ENCODE measurements at regions not wholly inside any gene's neighbourhood (a gene's known extent, or its start where the extent isn't known, plus 50 kb on each side); places are given as distances from the start of the nearest gene placed in this dataset.
"Not testable (repeated sequence)": the region's sequence is repeated elsewhere in the genome, so short reads cannot be mapped to it uniquely, and the experiment has no call there.

DNA sequence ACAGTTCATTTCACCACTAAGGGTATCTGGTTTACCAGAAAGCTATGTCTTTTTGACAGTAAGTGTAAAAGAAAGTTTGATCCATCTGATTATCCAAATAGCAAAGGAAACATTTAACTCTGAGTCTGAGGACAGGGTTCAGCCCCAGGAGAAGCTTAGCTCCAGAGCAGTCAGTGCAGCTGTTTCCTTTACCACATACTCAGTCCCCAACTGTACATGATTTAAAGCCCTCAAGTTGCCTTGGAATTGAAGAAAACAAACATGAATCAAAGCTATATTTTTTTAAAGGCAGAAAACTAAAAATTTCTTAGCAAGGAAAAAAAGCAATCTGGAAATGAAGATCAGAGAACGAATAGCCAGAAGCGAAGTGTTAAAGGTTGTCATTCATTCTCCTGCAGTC is 746.0 kb downstream of the METTL4 start:
- DNase-seq (ENCODE audit: low read depth): no peak
- H3K4me3 ChIP-seq (ENCODE audit: control insufficient read depth, low read depth, low read length): no peak overlapping the region
- TF ChIP-seq, protein P1, sequence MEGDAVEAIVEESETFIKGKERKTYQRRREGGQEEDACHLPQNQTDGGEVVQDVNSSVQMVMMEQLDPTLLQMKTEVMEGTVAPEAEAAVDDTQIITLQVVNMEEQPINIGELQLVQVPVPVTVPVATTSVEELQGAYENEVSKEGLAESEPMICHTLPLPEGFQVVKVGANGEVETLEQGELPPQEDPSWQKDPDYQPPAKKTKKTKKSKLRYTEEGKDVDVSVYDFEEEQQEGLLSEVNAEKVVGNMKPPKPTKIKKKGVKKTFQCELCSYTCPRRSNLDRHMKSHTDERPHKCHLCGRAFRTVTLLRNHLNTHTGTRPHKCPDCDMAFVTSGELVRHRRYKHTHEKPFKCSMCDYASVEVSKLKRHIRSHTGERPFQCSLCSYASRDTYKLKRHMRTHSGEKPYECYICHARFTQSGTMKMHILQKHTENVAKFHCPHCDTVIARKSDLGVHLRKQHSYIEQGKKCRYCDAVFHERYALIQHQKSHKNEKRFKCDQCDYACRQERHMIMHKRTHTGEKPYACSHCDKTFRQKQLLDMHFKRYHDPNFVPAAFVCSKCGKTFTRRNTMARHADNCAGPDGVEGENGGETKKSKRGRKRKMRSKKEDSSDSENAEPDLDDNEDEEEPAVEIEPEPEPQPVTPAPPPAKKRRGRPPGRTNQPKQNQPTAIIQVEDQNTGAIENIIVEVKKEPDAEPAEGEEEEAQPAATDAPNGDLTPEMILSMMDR (IDR thresholded peaks at IDR 0.05; ENCODE audit: control insufficient read depth, insufficient read depth, low read depth, low read length, missing control alignments): no peak

DNA sequence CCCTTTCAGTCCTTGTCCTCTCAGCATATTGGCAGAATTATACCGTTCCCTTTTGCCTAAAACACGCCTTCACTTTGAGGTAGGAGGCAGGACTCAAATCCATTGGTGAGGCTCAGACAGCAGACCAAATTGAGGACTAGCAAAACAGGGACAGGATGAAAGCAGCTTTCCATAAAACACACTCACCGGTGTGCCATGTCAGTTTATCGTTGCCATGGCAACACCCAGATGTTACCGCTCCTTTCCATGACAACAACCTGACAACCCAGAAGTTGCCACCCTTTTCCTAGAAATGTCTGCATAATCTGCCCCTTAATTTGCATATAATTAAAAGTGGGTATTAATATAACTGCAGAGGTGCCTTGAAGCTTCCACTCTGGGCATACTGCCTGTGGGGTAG is 730.4 kb downstream of the METTL4 start:
- no peak for DNase-seq (ENCODE audit: low read depth)
- H3K4me3 ChIP-seq (ENCODE audit: control insufficient read depth, low read depth, low read length): no peak overlapping the region
- TF ChIP-seq, protein P1 (IDR thresholded peaks at IDR 0.05; ENCODE audit: control insufficient read depth, insufficient read depth, low read depth, low read length, missing control alignments): no peak

DNA sequence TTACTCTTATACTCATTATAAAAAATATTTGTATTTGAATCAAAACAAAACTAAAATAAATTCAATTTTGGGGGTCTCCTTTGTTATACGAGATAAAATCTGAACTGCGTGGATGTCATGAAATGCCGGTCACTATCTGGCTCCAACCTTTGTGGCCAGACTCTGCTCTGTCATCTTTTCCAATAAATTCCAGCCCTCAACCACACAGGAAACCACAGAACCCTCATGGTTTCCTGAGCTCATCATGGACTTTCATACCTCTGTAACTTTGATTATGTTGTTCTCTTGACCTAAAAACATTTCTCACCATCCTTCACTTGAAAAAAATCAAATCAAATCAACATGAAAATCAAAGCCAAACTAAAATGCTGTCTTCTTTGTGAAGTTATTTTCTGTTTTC is 724.7 kb downstream of the METTL4 start:
- H3K4me3 ChIP-seq (ENCODE audit: control insufficient read depth, low read depth, low read length): no peak overlapping the region
- no peak for DNase-seq (ENCODE audit: low read depth)
- TF ChIP-seq, protein P1 (IDR thresholded peaks at IDR 0.05; ENCODE audit: control insufficient read depth, insufficient read depth, low read depth, low read length, missing control alignments): no peak

DNA sequence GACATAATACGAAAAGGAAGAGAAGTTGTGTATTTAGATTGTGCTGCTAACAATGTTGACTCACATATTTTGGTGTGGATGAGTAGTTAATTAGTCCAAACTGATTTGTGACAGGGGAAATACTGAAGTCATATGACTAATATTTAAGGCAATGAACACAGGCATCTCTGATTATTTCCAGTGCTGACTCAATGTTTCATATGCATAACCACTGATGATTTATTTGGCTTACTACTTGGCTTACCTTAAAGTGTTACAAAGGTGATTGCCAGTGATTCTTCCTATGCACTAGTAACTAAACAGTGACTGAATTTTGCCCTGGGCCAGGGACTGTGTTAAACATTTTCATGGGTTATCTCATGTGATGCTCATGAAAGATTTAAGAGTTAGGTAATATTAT is 722.6 kb downstream of the METTL4 start:
- no peak for DNase-seq (ENCODE audit: low read depth)
- TF ChIP-seq, protein P1 (IDR thresholded peaks at IDR 0.05; ENCODE audit: control insufficient read depth, insufficient read depth, low read depth, low read length, missing control alignments): no peak
- no peak overlapping the region for H3K4me3 ChIP-seq (ENCODE audit: control insufficient read depth, low read depth, low read length)

DNA sequence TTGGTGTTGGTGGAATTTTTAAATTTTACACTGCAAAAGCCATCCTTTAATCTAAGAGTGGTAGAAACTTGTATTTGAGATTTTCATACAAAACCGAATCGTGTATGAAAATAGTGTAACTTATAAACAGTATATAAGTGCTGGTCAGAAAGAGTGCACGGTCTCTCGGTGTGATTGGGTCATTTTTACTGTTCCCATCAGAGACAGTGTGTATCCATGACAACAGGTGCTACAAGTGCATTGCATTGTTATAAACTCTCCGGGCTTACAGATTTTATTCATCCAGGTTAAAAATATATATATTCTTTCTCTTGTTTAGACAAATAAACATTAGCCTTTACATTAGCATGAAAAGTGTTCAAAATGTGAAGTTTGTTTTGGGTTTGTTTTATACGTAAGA is 721.9 kb downstream of the METTL4 start:
- no peak overlapping the region for H3K4me3 ChIP-seq (ENCODE audit: control insufficient read depth, low read depth, low read length)
- no peak for DNase-seq (ENCODE audit: low read depth)
- TF ChIP-seq, protein P1 (IDR thresholded peaks at IDR 0.05; ENCODE audit: control insufficient read depth, insufficient read depth, low read depth, low read length, missing control alignments): no peak

DNA sequence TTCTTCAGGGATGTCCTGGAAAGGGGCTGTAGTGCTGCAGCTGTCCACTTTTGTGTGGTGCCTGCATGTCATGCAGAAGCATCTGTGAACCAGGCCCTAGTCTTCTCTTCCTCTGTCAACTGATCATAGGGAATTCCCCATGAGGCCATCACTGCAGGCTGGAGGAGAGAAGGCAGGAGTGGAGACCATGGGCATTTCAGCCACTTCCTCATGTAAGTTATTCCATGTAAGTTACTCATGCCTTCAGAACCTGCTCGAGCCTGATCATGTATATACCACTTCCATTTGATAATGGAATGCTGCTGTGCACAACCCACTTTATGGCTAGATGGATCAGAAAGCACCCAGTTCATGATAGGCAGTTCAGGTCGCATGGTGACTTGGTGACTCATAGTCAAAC is 714.0 kb downstream of the METTL4 start:
- not testable (repeated sequence) for DNase-seq (ENCODE audit: low read depth); H3K4me3 ChIP-seq (ENCODE audit: control insufficient read depth, low read depth, low read length)

DNA sequence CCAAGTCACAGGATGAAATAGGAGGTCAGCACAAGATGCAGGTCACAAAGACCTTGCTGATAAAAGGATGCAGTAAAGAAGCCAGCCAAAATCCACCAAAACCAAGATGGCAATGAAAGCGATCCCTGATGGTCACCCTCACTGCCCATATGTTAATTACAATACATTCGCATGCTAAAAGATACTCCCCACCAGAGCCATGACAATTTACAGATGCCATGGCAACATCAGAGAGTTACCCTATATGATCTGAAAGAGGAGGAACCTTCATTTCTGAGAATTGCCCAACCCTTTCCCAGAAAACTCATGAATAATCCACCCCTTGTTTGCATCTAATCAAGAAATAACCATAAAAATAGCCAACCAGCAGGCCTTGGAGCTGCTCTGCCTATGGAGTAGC is 709.8 kb downstream of the METTL4 start:
- TF ChIP-seq, protein P1 (IDR thresholded peaks at IDR 0.05; ENCODE audit: control insufficient read depth, insufficient read depth, low read depth, low read length, missing control alignments): no peak
- H3K4me3 ChIP-seq (ENCODE audit: control insufficient read depth, low read depth, low read length): no peak overlapping the region
- DNase-seq (ENCODE audit: low read depth): no peak

All from AG09309 (cell line).